ENCODE measurements at regions not wholly inside any gene's neighbourhood (a gene's known extent, or its start where the extent isn't known, plus 50 kb on each side); places are given as distances from the start of the nearest gene placed in this dataset.

GRCh38 chr7:32347244-32347828 lies 142.8 kb downstream of the LSM5 start:
- TF ChIP-seq RARB (CRISPR knock-in tag; IDR thresholded peaks at IDR 0.05) (no peak), ZFP3 (CRISPR knock-in tag; IDR thresholded peaks at IDR 0.05) (no peak), TOX (CRISPR knock-in tag; IDR thresholded peaks at IDR 0.05; ENCODE audit: borderline replicate concordance) (no peak), ZFP30 (CRISPR knock-in tag; IDR thresholded peaks at IDR 0.05) (no peak), GLIS3 (CRISPR knock-in tag; IDR thresholded peaks at IDR 0.05) (no peak), CSDC2 (CRISPR knock-in tag; IDR thresholded peaks at IDR 0.05) (no peak), PPARA (CRISPR knock-in tag; IDR thresholded peaks at IDR 0.05; ENCODE audit: borderline replicate concordance) (no peak), SNAI2 (CRISPR knock-in tag; IDR thresholded peaks at IDR 0.05) (no peak), ISL1 (CRISPR knock-in tag; IDR thresholded peaks at IDR 0.05) (no peak)
- TF ChIP-seq, protein P1, sequence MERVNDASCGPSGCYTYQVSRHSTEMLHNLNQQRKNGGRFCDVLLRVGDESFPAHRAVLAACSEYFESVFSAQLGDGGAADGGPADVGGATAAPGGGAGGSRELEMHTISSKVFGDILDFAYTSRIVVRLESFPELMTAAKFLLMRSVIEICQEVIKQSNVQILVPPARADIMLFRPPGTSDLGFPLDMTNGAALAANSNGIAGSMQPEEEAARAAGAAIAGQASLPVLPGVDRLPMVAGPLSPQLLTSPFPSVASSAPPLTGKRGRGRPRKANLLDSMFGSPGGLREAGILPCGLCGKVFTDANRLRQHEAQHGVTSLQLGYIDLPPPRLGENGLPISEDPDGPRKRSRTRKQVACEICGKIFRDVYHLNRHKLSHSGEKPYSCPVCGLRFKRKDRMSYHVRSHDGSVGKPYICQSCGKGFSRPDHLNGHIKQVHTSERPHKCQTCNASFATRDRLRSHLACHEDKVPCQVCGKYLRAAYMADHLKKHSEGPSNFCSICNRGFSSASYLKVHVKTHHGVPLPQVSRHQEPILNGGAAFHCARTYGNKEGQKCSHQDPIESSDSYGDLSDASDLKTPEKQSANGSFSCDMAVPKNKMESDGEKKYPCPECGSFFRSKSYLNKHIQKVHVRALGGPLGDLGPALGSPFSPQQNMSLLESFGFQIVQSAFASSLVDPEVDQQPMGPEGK (CRISPR knock-in tag; IDR thresholded peaks at IDR 0.05; ENCODE audit: borderline replicate concordance), result no peak
- TF ChIP-seq, protein P2, sequence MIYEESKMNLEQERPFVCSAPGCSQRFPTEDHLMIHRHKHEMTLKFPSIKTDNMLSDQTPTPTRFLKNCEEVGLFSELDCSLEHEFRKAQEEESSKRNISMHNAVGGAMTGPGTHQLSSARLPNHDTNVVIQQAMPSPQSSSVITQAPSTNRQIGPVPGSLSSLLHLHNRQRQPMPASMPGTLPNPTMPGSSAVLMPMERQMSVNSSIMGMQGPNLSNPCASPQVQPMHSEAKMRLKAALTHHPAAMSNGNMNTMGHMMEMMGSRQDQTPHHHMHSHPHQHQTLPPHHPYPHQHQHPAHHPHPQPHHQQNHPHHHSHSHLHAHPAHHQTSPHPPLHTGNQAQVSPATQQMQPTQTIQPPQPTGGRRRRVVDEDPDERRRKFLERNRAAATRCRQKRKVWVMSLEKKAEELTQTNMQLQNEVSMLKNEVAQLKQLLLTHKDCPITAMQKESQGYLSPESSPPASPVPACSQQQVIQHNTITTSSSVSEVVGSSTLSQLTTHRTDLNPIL (CRISPR knock-in tag; IDR thresholded peaks at IDR 0.05; ENCODE audit: low read depth), result no peak
